HG03280 (cell line): ENCODE measurements at regions not wholly inside any gene's neighbourhood (a gene's known extent, or its start where the extent isn't known, plus 50 kb on each side); places are given as distances from the start of the nearest gene placed in this dataset.
"Not testable (repeated sequence)": the region's sequence is repeated elsewhere in the genome, so short reads cannot be mapped to it uniquely, and the experiment has no call there.

Source experiments
- ATAC-seq: cut with Tn5 transposase; IDR thresholded peaks from one replicate; pipeline ENCODE4 v1.9.1; 2021; ENCODE audit warnings: mild to moderate bottlenecking, moderate library complexity; ENCODE audit not compliant: unreplicated experiment

GRCh38 chr4:10853196-10853595, 168.6 kb upstream of the CLNK start:
- no peak for ATAC-seq

- ATAC-seq = no peak
These were observed 157.1 kb upstream of the CLNK start for GRCh38 chr4:10841697-10842096.

- no peak for ATAC-seq
These were observed 152.6 kb upstream of the CLNK start for GRCh38 chr4:10837151-10837550.

GRCh38 chr4:10832806-10833628, 148.4 kb upstream of the CLNK start:
- ATAC-seq = no peak

GRCh38 chr4:10831727-10832408, 147.3 kb upstream of the CLNK start:
- ATAC-seq = no peak

GRCh38 chr4:10828918-10829538, 144.5 kb upstream of the CLNK start:
- ATAC-seq = not testable (repeated sequence)

- ATAC-seq = no peak
These were observed 137.3 kb upstream of the CLNK start for GRCh38 chr4:10821826-10822225.

- ATAC-seq = no peak
These were observed 132.0 kb upstream of the CLNK start for GRCh38 chr4:10816571-10816970.

- ATAC-seq = no peak
These were observed 127.4 kb upstream of the CLNK start for GRCh38 chr4:10811991-10812390.

- no peak for ATAC-seq
These were observed 125.8 kb upstream of the CLNK start for GRCh38 chr4:10810411-10810810.

- peak; percentile 64 for ATAC-seq
These were observed 125.3 kb upstream of the CLNK start for GRCh38 chr4:10809905-10810304.

- no peak for ATAC-seq
These were observed 124.0 kb upstream of the CLNK start for GRCh38 chr4:10808591-10808990.

- no peak for ATAC-seq
These were observed 122.5 kb upstream of the CLNK start for GRCh38 chr4:10806953-10807645.

- no peak for ATAC-seq
These were observed 119.3 kb upstream of the CLNK start for GRCh38 chr4:10803713-10804343.

GRCh38 chr4:10787365-10787764, 102.8 kb upstream of the CLNK start:
- ATAC-seq = no peak

GRCh38 chr4:10784621-10785020, 100.1 kb upstream of the CLNK start:
- ATAC-seq = no peak

GRCh38 chr4:10783351-10783750, 98.8 kb upstream of the CLNK start:
- ATAC-seq = no peak

GRCh38 chr4:10781805-10782204, 97.2 kb upstream of the CLNK start:
- no peak for ATAC-seq

GRCh38 chr4:10780803-10781202, 96.2 kb upstream of the CLNK start:
- not testable (repeated sequence) for ATAC-seq

- not testable (repeated sequence) for ATAC-seq
These were observed 90.6 kb upstream of the CLNK start for GRCh38 chr4:10775132-10775531.

GRCh38 chr4:10773656-10774055, 89.1 kb upstream of the CLNK start:
- ATAC-seq = no peak
